Activated naive CD8-positive, alpha-beta T cell treated with anti-CD3 and anti-CD28 coated beads for 36 hours (primary cell): ENCODE measurements at regions not wholly inside any gene's neighbourhood (a gene's known extent, or its start where the extent isn't known, plus 50 kb on each side); places are given as distances from the start of the nearest gene placed in this dataset.

Experiments
- DNase-seq: peaks from one replicate; pipeline ENCODE4 v3.0.0; 2021
- H3K27ac Mint-ChIP-seq: one replicate; pipeline ENCODE4 v1.8.0; 2022; ENCODE audit warnings: mild to moderate bottlenecking, moderate library complexity, mixed read lengths
- H3K27me3 Mint-ChIP-seq: one replicate; pipeline ENCODE4 v1.8.0; 2022; ENCODE audit warnings: mild to moderate bottlenecking, mixed read lengths
- H3K36me3 Mint-ChIP-seq: one replicate; pipeline ENCODE4 v1.8.0; 2021; ENCODE audit warnings: mild to moderate bottlenecking, mixed read lengths
- H3K4me1 Mint-ChIP-seq: one replicate; pipeline ENCODE4 v1.8.0; 2021; ENCODE audit warnings: mixed read lengths
- H3K4me3 Mint-ChIP-seq: one replicate; pipeline ENCODE4 v1.8.0; 2022; ENCODE audit warnings: mild to moderate bottlenecking, moderate library complexity, mixed read lengths
- H3K9me3 Mint-ChIP-seq: one replicate; pipeline ENCODE4 v1.8.0; 2022; ENCODE audit warnings: mixed read lengths

GRCh38 chr2:19038071-19039015, 320.1 kb downstream of the OSR1 start:
- H3K27me3 Mint-ChIP-seq, result no peaks in the 10 kb centered on the region
- DNase-seq, result no peak
- no peaks in the 10 kb centered on the region for H3K9me3 Mint-ChIP-seq
- H3K27ac Mint-ChIP-seq, result no peak overlapping the region
- no peaks in the 10 kb centered on the region for H3K4me1 Mint-ChIP-seq
- no peaks in the 10 kb centered on the region for H3K36me3 Mint-ChIP-seq
- H3K4me3 Mint-ChIP-seq, result no peak overlapping the region

- Mint-ChIP-seq H3K27me3 (no peaks in the 10 kb centered on the region), H3K9me3 (no peaks in the 10 kb centered on the region), H3K27ac (no peak overlapping the region), H3K36me3 (no peaks in the 10 kb centered on the region), H3K4me1 (no peaks in the 10 kb centered on the region), H3K4me3 (no peak overlapping the region)
- DNase-seq, result no peak
These were observed 322.3 kb downstream of the OSR1 start for GRCh38 chr2:19036091-19036490.

GRCh38 chr2:19035238-19035637, 323.2 kb downstream of the OSR1 start:
- no peak overlapping the region for H3K4me3 Mint-ChIP-seq
- H3K36me3 Mint-ChIP-seq, result no peaks in the 10 kb centered on the region
- no peak for DNase-seq
- no peaks in the 10 kb centered on the region for H3K27me3 Mint-ChIP-seq
- no peak overlapping the region for H3K27ac Mint-ChIP-seq
- no peaks in the 10 kb centered on the region for H3K4me1 Mint-ChIP-seq
- H3K9me3 Mint-ChIP-seq, result no peaks in the 10 kb centered on the region

- no peaks in the 10 kb centered on the region for H3K27me3 Mint-ChIP-seq
- no peak overlapping the region for H3K27ac Mint-ChIP-seq
- H3K36me3 Mint-ChIP-seq, result no peaks in the 10 kb centered on the region
- no peaks in the 10 kb centered on the region for H3K9me3 Mint-ChIP-seq
- no peak for DNase-seq
- H3K4me1 Mint-ChIP-seq, result no peaks in the 10 kb centered on the region
- no peak overlapping the region for H3K4me3 Mint-ChIP-seq
These were observed 325.2 kb downstream of the OSR1 start for GRCh38 chr2:19033240-19033639.

GRCh38 chr2:19031642-19032041, 326.8 kb downstream of the OSR1 start:
- Mint-ChIP-seq H3K27me3 (no peaks in the 10 kb centered on the region), H3K4me1 (no peaks in the 10 kb centered on the region), H3K9me3 (no peaks in the 10 kb centered on the region), H3K27ac (no peak overlapping the region), H3K36me3 (no peaks in the 10 kb centered on the region), H3K4me3 (no peak overlapping the region)
- no peak for DNase-seq

- no peaks in the 10 kb centered on the region for H3K27me3 Mint-ChIP-seq
- H3K4me1 Mint-ChIP-seq, result no peaks in the 10 kb centered on the region
- no peaks in the 10 kb centered on the region for H3K9me3 Mint-ChIP-seq
These were observed 328.8 kb downstream of the OSR1 start for GRCh38 chr2:19029655-19030054.

GRCh38 chr2:19028587-19029375, 329.6 kb downstream of the OSR1 start:
- DNase-seq, result no peak
- Mint-ChIP-seq H3K4me1 (no peaks in the 10 kb centered on the region), H3K36me3 (no peaks in the 10 kb centered on the region), H3K9me3 (no peaks in the 10 kb centered on the region), H3K27ac (no peak overlapping the region), H3K27me3 (no peaks in the 10 kb centered on the region), H3K4me3 (no peak overlapping the region)

More at GRCh38 chr2:19029655-19030054, 328.8 kb downstream of the OSR1 start:
- no peak for DNase-seq
- H3K27ac Mint-ChIP-seq, result no peak overlapping the region
- no peaks in the 10 kb centered on the region for H3K36me3 Mint-ChIP-seq
- no peak overlapping the region for H3K4me3 Mint-ChIP-seq

- Mint-ChIP-seq H3K27me3 (no peaks in the 10 kb centered on the region), H3K27ac (no peak overlapping the region), H3K4me1 (no peaks in the 10 kb centered on the region), H3K9me3 (no peaks in the 10 kb centered on the region), H3K4me3 (no peak overlapping the region), H3K36me3 (no peaks in the 10 kb centered on the region)
- no peak for DNase-seq
These were observed 330.8 kb downstream of the OSR1 start for GRCh38 chr2:19027626-19028025.

GRCh38 chr2:19026261-19026660, 332.2 kb downstream of the OSR1 start:
- Mint-ChIP-seq H3K4me3 (no peak overlapping the region), H3K4me1 (no peaks in the 10 kb centered on the region), H3K27me3 (no peaks in the 10 kb centered on the region), H3K9me3 (no peaks in the 10 kb centered on the region), H3K27ac (no peak overlapping the region), H3K36me3 (no peaks in the 10 kb centered on the region)
- DNase-seq, result no peak

- DNase-seq, result no peak
- Mint-ChIP-seq H3K9me3 (peaks cover 1% of the 10 kb centered on the region), H3K4me1 (no peaks in the 10 kb centered on the region), H3K4me3 (no peak overlapping the region), H3K27me3 (no peaks in the 10 kb centered on the region), H3K36me3 (peaks cover under 1% of the 10 kb centered on the region), H3K27ac (no peak overlapping the region)
These were observed 336.1 kb downstream of the OSR1 start for GRCh38 chr2:19022334-19022733.

- no peaks in the 10 kb centered on the region for H3K27me3 Mint-ChIP-seq
- no peaks in the 10 kb centered on the region for H3K4me1 Mint-ChIP-seq
- H3K36me3 Mint-ChIP-seq, result peaks cover 2% of the 10 kb centered on the region
- no peak overlapping the region for H3K4me3 Mint-ChIP-seq
- H3K9me3 Mint-ChIP-seq, result peaks cover 1% of the 10 kb centered on the region
- no peak overlapping the region for H3K27ac Mint-ChIP-seq
- no peak for DNase-seq
These were observed 336.7 kb downstream of the OSR1 start for GRCh38 chr2:19021721-19022120.

GRCh38 chr2:19021100-19021476, 337.3 kb downstream of the OSR1 start:
- Mint-ChIP-seq H3K4me3 (no peak overlapping the region), H3K27ac (no peak overlapping the region), H3K27me3 (no peaks in the 10 kb centered on the region), H3K36me3 (peaks cover 5% of the 10 kb centered on the region), H3K9me3 (peaks cover 4% of the 10 kb centered on the region), H3K4me1 (no peaks in the 10 kb centered on the region)
- DNase-seq, result no peak

- H3K9me3 Mint-ChIP-seq, result peaks cover 10% of the 10 kb centered on the region
- H3K27me3 Mint-ChIP-seq, result no peaks in the 10 kb centered on the region
- peaks cover 9% of the 10 kb centered on the region for H3K36me3 Mint-ChIP-seq
- DNase-seq, result no peak
- H3K27ac Mint-ChIP-seq, result no peak overlapping the region
- H3K4me3 Mint-ChIP-seq, result no peak overlapping the region
- H3K4me1 Mint-ChIP-seq, result no peaks in the 10 kb centered on the region
These were observed 338.0 kb downstream of the OSR1 start for GRCh38 chr2:19020144-19021099.

- no peak for DNase-seq
- no peaks in the 10 kb centered on the region for H3K27me3 Mint-ChIP-seq
- peaks cover 2% of the 10 kb centered on the region for H3K9me3 Mint-ChIP-seq
- no peak overlapping the region for H3K27ac Mint-ChIP-seq
- no peak overlapping the region for H3K4me3 Mint-ChIP-seq
- H3K4me1 Mint-ChIP-seq, result no peaks in the 10 kb centered on the region
- peaks cover 2% of the 10 kb centered on the region for H3K36me3 Mint-ChIP-seq
These were observed 348.9 kb downstream of the OSR1 start for GRCh38 chr2:19009510-19009909.

GRCh38 chr2:19003554-19003953, 354.9 kb downstream of the OSR1 start:
- Mint-ChIP-seq H3K4me3 (no peak overlapping the region), H3K27ac (no peak overlapping the region), H3K4me1 (no peaks in the 10 kb centered on the region), H3K9me3 (no peaks in the 10 kb centered on the region), H3K27me3 (no peaks in the 10 kb centered on the region), H3K36me3 (no peaks in the 10 kb centered on the region)
- no peak for DNase-seq
